Thoracic aorta (tissue), 2 donors: ENCODE measurements at regions not wholly inside any gene's neighbourhood (a gene's known extent, or its start where the extent isn't known, plus 50 kb on each side); places are given as distances from the start of the nearest gene placed in this dataset.

Experiments
- ATAC-seq: fragments of 150-250 bp; one replicate; pipeline ENCODE4 v1.8.0; 2017; ENCODE audit warnings: low read depth; ENCODE audit not compliant: insufficient number of reproducible peaks, low FRiP score
- DNase-seq: peaks from one replicate; pipeline ENCODE4 v3.0.0-alpha.2; 2020; ENCODE audit warnings: low spot score
- H3K27ac ChIP-seq, 2 donors: fragments of 200-600 bp; sonication (generic); 1 replicate in 1 of 2; 2 replicates in 1 of 2; pipeline ENCODE4 v1.5.1; 2016; ENCODE audit warnings: mild to moderate bottlenecking in 2 of 2, moderate library complexity in 2 of 2
- H3K27me3 ChIP-seq: fragments of 200-600 bp; sonication (generic); replicated peaks from 2 replicates; pipeline ENCODE4 v1.6.0; 2016; ENCODE audit warnings: mild to moderate bottlenecking; ENCODE audit not compliant: insufficient read depth
- H3K36me3 ChIP-seq: fragments of 200-600 bp; sonication (generic); one replicate; pipeline ENCODE4 v1.5.1; 2016
- H3K4me1 ChIP-seq, 2 donors: fragments of 200-600 bp; sonication (generic); 1 replicate in 1 of 2; 2 replicates in 1 of 2; pipeline versions ENCODE4 v1.5.1 to v1.6.0; 2016; ENCODE audit warnings: low read depth in 2 of 2, mild to moderate bottlenecking in 1 of 2; ENCODE audit not compliant: control insufficient read depth in 1 of 2
- H3K4me3 ChIP-seq: fragments of 200-600 bp; sonication (generic); 2 replicates; pipeline ENCODE4 v1.5.1; 2016; ENCODE audit warnings: mild to moderate bottlenecking
- H3K9me3 ChIP-seq: fragments of 200-600 bp; sonication (generic); 2 replicates; pipeline ENCODE4 v1.5.1; 2016
- TF ChIP-seq, protein P1 (sequence below): fragments of 200-600 bp; sonication (generic); IDR thresholded peaks from one replicate; pipeline ENCODE4 v1.5.1; 2019; ENCODE audit warnings: antibody characterized with exemption

DNA sequence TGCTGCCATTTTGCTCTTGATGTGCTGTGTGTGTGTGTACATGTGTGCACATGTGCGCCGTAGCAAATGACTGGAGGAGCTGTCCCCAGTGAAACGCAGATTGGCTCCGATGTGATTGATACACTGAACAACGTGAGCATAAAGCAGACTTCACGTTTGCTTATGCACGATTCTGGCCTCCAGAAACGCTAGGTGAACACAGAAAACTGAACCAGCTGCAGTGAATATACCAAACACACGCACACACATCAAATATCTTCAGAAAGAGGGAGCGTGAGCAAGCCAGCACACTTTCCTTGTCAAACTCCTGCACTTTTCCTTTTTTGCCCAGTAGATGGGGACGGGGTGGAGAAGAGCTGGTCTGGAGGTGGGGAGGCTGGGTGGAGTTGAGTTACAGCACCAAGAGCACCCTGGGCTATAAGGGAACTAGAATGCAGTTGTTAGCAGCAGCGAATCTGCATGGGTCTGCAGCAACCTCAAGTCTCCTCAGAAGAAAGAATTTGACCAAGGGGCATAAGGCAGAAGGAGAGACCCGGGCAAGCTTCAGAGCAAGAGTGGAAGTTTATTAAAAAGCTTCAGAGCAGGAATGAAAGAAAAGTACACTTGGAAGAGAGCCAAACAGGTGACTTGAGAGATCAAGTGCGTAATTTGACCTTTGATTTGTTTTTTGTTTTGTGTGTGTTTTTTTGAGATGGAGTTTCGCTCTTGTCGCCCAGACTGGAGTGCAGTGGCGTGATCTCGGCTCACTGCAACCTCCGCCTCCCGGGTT, 77.8 kb upstream of the CADM1 start:
- Histone ChIP-seq H3K36me3 (no peaks in the 10 kb centered on the region), H3K9me3 (no peaks in the 10 kb centered on the region), H3K27me3 (no peaks in the 10 kb centered on the region), H3K4me3 (no peak overlapping the region), H3K27ac (no peak overlapping the region), H3K4me1 (no peaks in the 10 kb centered on the region)
- DNase-seq, result no peak
- TF ChIP-seq, protein P1, sequence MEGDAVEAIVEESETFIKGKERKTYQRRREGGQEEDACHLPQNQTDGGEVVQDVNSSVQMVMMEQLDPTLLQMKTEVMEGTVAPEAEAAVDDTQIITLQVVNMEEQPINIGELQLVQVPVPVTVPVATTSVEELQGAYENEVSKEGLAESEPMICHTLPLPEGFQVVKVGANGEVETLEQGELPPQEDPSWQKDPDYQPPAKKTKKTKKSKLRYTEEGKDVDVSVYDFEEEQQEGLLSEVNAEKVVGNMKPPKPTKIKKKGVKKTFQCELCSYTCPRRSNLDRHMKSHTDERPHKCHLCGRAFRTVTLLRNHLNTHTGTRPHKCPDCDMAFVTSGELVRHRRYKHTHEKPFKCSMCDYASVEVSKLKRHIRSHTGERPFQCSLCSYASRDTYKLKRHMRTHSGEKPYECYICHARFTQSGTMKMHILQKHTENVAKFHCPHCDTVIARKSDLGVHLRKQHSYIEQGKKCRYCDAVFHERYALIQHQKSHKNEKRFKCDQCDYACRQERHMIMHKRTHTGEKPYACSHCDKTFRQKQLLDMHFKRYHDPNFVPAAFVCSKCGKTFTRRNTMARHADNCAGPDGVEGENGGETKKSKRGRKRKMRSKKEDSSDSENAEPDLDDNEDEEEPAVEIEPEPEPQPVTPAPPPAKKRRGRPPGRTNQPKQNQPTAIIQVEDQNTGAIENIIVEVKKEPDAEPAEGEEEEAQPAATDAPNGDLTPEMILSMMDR, result no peak
- no peak for ATAC-seq

DNA sequence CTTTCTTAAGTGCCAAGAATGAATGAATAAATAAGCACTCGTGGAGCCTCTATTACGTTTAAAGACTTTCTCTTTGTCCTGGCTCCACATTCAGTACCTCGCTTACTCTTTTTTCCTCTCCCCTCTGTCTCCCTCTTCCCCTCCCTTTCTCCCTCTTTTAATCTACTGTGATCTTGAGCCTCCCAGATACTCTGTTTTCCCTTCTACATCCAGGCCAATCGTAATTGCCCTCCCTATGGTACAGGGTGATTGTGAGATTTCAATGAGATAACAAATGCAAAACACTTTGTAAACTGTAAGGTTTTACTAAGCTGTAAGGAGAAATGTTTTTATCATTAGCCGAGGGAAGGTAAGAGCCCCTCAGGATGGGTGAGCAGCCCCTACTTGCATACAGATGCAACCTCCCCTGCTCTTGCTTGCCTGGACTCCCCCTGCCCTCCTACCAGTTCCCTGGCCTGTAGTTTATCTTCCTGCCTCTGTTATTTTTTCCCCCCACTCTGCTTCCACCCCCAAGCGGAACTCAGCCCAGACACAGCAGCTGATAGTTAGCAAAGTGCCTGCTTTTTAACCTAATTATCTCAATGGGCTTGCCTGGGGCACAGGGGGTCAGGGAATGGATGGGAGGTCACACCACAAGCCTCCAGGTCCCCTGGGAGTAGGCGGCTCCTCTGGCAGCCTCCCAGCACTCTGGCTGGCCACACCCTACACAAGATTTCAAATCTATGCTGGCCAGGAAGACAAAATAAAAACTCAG, 76.9 kb upstream of the CADM1 start:
- DNase-seq, result no peak
- no peak for ATAC-seq
- TF ChIP-seq, protein P1, result no peak
- no peaks in the 10 kb centered on the region for H3K27me3 ChIP-seq
- H3K4me1 ChIP-seq, result no peaks in the 10 kb centered on the region
- no peak overlapping the region for H3K27ac ChIP-seq
- H3K9me3 ChIP-seq, result no peaks in the 10 kb centered on the region
- no peaks in the 10 kb centered on the region for H3K36me3 ChIP-seq
- no peak overlapping the region for H3K4me3 ChIP-seq

DNA sequence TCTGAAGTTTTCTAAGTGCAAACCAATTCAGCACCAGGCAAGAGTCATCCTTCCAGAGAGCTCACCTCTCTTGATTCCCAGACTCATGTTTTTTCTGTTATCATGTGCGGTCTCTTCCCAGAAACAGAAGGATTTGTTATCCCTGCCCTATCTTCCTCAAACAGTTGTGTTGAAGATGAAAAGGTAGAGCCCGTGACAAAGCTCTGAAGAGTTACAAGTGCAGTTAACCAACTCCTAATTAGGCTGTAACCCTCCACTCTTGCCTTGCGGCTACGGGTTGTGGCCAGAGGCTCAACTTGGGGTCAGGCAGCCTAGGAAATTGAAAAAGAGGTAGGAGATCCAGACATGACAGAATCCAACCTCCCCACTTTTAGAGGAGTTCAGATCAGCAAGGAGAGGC, 76.2 kb upstream of the CADM1 start:
- no peak overlapping the region for H3K27ac ChIP-seq
- no peaks in the 10 kb centered on the region for H3K9me3 ChIP-seq
- no peak overlapping the region for H3K4me3 ChIP-seq
- DNase-seq, result no peak
- no peaks in the 10 kb centered on the region for H3K4me1 ChIP-seq
- H3K27me3 ChIP-seq, result no peaks in the 10 kb centered on the region
- no peaks in the 10 kb centered on the region for H3K36me3 ChIP-seq
- ATAC-seq, result no peak
- TF ChIP-seq, protein P1, result no peak

DNA sequence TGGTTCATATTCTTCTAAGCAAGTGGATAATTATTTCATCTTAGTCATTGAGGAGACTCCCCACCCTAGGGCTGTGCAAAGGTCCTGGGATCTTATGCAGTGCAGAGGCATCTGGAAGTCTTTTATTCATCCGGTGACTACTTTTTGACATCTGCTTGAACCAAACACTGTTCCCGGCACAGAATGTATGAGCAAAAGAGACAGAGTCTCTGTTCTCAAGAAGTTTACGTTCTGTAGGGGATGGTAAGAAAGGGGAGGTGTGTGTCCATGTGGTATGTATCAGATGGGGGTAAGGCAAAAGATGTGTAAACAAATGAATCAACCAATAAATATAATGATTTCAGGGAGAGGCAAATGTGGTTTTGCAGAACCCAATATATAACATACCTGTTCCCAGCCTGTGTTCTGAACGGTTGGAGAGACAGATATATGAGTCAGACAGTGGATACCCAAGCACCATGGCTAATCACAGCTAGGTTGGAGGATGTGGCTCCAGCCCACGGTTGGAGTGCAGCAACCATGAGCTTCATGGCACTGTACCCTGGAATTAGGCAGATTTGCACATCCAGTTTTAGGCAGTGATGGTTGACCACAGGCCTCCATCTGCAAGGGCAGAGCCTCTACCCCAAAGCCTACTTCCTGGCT, 75.1 kb upstream of the CADM1 start:
- ATAC-seq (no peak), DNase-seq (no peak)
- H3K4me3 ChIP-seq, result no peak overlapping the region
- no peaks in the 10 kb centered on the region for H3K4me1 ChIP-seq
- TF ChIP-seq, protein P1, result no peak
- H3K27me3 ChIP-seq, result no peaks in the 10 kb centered on the region
- H3K27ac ChIP-seq, result no peak overlapping the region
- H3K36me3 ChIP-seq, result no peaks in the 10 kb centered on the region
- no peaks in the 10 kb centered on the region for H3K9me3 ChIP-seq

DNA sequence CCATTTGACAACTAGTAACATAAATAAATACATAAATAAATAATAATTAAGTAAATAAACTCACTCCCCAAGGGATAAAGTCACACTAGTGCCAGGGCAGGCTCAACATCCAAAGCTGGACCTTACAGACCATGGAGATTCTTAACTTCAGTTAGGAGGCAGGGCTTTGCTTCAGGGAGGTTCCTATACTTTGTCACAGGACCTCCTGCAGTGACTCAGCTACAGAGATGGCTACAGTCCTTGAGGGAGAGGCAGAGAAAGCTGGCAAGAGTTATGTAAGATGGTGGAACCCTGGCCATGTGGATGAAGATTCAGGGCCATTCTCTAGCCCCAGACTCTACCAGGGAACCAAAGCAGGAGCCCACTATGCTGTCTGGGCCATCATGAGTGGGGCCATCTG, 74.1 kb upstream of the CADM1 start:
- DNase-seq, result no peak
- Histone ChIP-seq H3K4me1 (no peaks in the 10 kb centered on the region), H3K27me3 (no peaks in the 10 kb centered on the region), H3K36me3 (no peaks in the 10 kb centered on the region), H3K27ac (no peak overlapping the region), H3K4me3 (no peak overlapping the region), H3K9me3 (no peaks in the 10 kb centered on the region)
- TF ChIP-seq, protein P1, result no peak
- no peak for ATAC-seq
